HCT116 (cell line): ENCODE measurements at regions not wholly inside any gene's neighbourhood (a gene's known extent, or its start where the extent isn't known, plus 50 kb on each side); places are given as distances from the start of the nearest gene placed in this dataset.
"Not testable (repeated sequence)": the region's sequence is repeated elsewhere in the genome, so short reads cannot be mapped to it uniquely, and the experiment has no call there.

Experiments used
- ATAC-seq: fragments of 200-7000 bp; cut with Tn5 transposase; 2 replicates; pipeline ENCODE4 v1.9.1; 2020; ENCODE audit warnings: mild to moderate bottlenecking, moderate library complexity
- BruUV-seq: library from RNA; stranded (reverse); fragments of 400-500 nt; replicated peaks from 2 replicates; lab custom pipeline; 2021; lab: Mats Ljungman, UMichigan
- CTCF ChIA-PET: fragments of 300-600 bp; sonication (Branson Sonifier 250); formaldehyde crosslinking; loops from one replicate; lab custom pipeline; 2021; ENCODE audit warnings: antibody characterized with exemption; lab: Charles Lee
- POLR2A ChIA-PET: fragments of 300-600, 350-600 bp; sonication (Branson Sonifier 250); formaldehyde crosslinking; loops from one replicate; lab custom pipeline; 2021; ENCODE audit warnings: antibody characterized with exemption; lab: Charles Lee
- RAD21 ChIA-PET, 2 experiments: fragments of 300-600 bp; sonication (Branson Sonifier 250); formaldehyde crosslinking; loops; one replicate each; lab custom pipeline; 2023; ENCODE audit warnings: low total read pairs in 2 of 2; ENCODE audit not compliant: uncharacterized antibody in 2 of 2, unreplicated experiment in 2 of 2, low non-redundant PET in 1 of 2; lab: Charles Lee
- DNase-seq: peaks from one replicate; pipeline ENCODE4 v3.0.0-alpha.2; 2010; ENCODE audit warnings: low read depth, low spot score
- H2AFZ ChIP-seq: fragments of 200-600 bp; shearing (Covaris generic), sonication (generic); 2 replicates; pipeline ENCODE4 v1.6.1; 2017; ENCODE audit warnings: low read depth, mixed run types, mixed read lengths, antibody characterized with exemption, low read length; ENCODE audit not compliant: poor library complexity, severe bottlenecking
- H3K27ac ChIP-seq: 2 replicates; pipeline ENCODE4 v1.5.1; 2012; ENCODE audit warnings: low read depth, low read length
- H3K27me3 ChIP-seq: fragments of 200-600 bp; sonication (generic); 2 replicates; pipeline ENCODE4 v1.6.1; 2016; ENCODE audit warnings: mixed run types, low read length, mixed read lengths; ENCODE audit not compliant: insufficient read depth
- H3K36me3 ChIP-seq, 2 experiments: fragments of 200-500 bp in 1 of 2; fragments of 200-600 bp in 1 of 2; sonication (Bioruptor generic) in 1 of 2; sonication (generic) in 1 of 2; 2 replicates each; pipeline versions ENCODE4 v1.5.1 to v1.6.1; 2014 to 2016; ENCODE audit warnings: low read length in 2 of 2, inconsistent platforms in 1 of 2, mixed read lengths in 1 of 2, mixed run types in 1 of 2; ENCODE audit not compliant: insufficient read depth in 2 of 2, control insufficient read depth in 1 of 2
- H3K4me1 ChIP-seq, 2 experiments: fragments of 200-600 bp in 1 of 2; sonication (generic) in 1 of 2; 2 replicates each; pipeline versions ENCODE4 v1.5.1 to v1.6.1; 2012 to 2017; ENCODE audit warnings: low read length in 2 of 2, inconsistent platforms in 1 of 2, mild to moderate bottlenecking in 1 of 2, mixed read lengths in 1 of 2, mixed run types in 1 of 2, moderate library complexity in 1 of 2; ENCODE audit not compliant: insufficient read depth in 2 of 2, control insufficient read depth in 1 of 2
- H3K4me2 ChIP-seq: fragments of 200-600 bp; sonication (generic); 2 replicates; pipeline ENCODE4 v1.6.1; 2017; ENCODE audit warnings: mixed run types, low read length, mixed read lengths
- H3K4me3 ChIP-seq, 2 experiments: fragments of 200-600 bp in 1 of 2; sonication (generic) in 1 of 2; replicated peaks in 1 of 2; 2 replicates each; pipeline ENCODE4 v1.5.1; 2011 to 2016; ENCODE audit warnings: low read length in 2 of 2, control low read depth in 1 of 2, low read depth in 1 of 2, mild to moderate bottlenecking in 1 of 2, mixed read lengths in 1 of 2, mixed run types in 1 of 2
- H3K79me2 ChIP-seq: fragments of 200-600 bp; sonication (generic); 2 replicates; pipeline ENCODE4 v1.6.1; 2017; ENCODE audit warnings: mild to moderate bottlenecking, mixed run types, low read length, moderate library complexity, mixed read lengths; ENCODE audit not compliant: insufficient read depth
- H3K9ac ChIP-seq: fragments of 200-600 bp; sonication (generic); 2 replicates; pipeline ENCODE4 v1.6.1; 2016; ENCODE audit warnings: low read length, mixed read lengths
- H3K9me2 ChIP-seq: fragments of 200-600 bp; sonication (generic), shearing (Covaris generic); 2 replicates; pipeline ENCODE4 v1.6.1; 2017; ENCODE audit warnings: mixed run types, mild to moderate bottlenecking, moderate library complexity; ENCODE audit not compliant: insufficient read depth
- H3K9me3 ChIP-seq, 2 experiments: fragments of 200-500 bp in 1 of 2; fragments of 200-600 bp in 1 of 2; sonication (Bioruptor generic) in 1 of 2; sonication (generic) in 1 of 2; 2 replicates each; pipeline ENCODE4 v1.6.1; 2014 to 2017; ENCODE audit warnings: low read length in 2 of 2, mixed read lengths in 2 of 2, inconsistent platforms in 1 of 2, low read depth in 1 of 2, mild to moderate bottlenecking in 1 of 2, mixed run types in 1 of 2, moderate library complexity in 1 of 2; ENCODE audit not compliant: control insufficient read depth in 1 of 2, insufficient read depth in 1 of 2
- H4K20me1 ChIP-seq: fragments of 200-600 bp; sonication (generic), shearing (Covaris generic); 2 replicates; pipeline ENCODE4 v1.6.1; 2017; ENCODE audit warnings: mixed run types, mild to moderate bottlenecking, moderate library complexity; ENCODE audit not compliant: insufficient read depth
- ATF3 ChIP-seq: IDR thresholded peaks from 2 replicates; pipeline ENCODE4 v1.6.1; 2012
- CEBPB ChIP-seq: IDR thresholded peaks from 2 replicates; pipeline ENCODE4 v1.6.1; 2012; ENCODE audit warnings: low read depth
- CTCF ChIP-seq, 3 experiments: fragments of 200-600 bp in 1 of 3; sonication (generic) in 1 of 3; IDR thresholded peaks in 2 of 3; conservative IDR thresholded peaks in 1 of 3; 2 replicates each; pipeline ENCODE4 v1.5.1; 2012 to 2017; ENCODE audit warnings: low read depth in 2 of 3, low read length in 2 of 3, antibody characterized with exemption in 1 of 3, borderline replicate concordance in 1 of 3, control low read depth in 1 of 3, mild to moderate bottlenecking in 1 of 3, mixed read lengths in 1 of 3, mixed run types in 1 of 3, moderate library complexity in 1 of 3; ENCODE audit not compliant: insufficient read depth in 1 of 3
- EGR1 ChIP-seq: IDR thresholded peaks from 2 replicates; pipeline ENCODE4 v1.6.1; 2012; ENCODE audit warnings: low read depth
- FOSL1 ChIP-seq: IDR thresholded peaks from 2 replicates; pipeline ENCODE4 v1.6.1; 2012; ENCODE audit warnings: low read depth
- JUND ChIP-seq: IDR thresholded peaks from 2 replicates; pipeline ENCODE4 v1.6.1; 2012
- MAX ChIP-seq: IDR thresholded peaks from 2 replicates; pipeline ENCODE4 v1.6.1; 2012
- POLR2A ChIP-seq: IDR thresholded peaks from 2 replicates; pipeline ENCODE4 v1.7.0; 2011; ENCODE audit warnings: borderline replicate concordance; ENCODE audit not compliant: insufficient read depth, insufficient read length; ENCODE audit errors: extremely low read depth
- POLR2AphosphoS5 ChIP-seq: IDR thresholded peaks from 2 replicates; pipeline ENCODE4 v1.6.1; 2011; ENCODE audit warnings: mild to moderate bottlenecking, low read depth, low read length, moderate library complexity
- RAD21 ChIP-seq: IDR thresholded peaks from 2 replicates; pipeline ENCODE4 v1.6.1; 2012; ENCODE audit warnings: low read depth, mild to moderate bottlenecking
- SIN3A ChIP-seq: IDR thresholded peaks from 2 replicates; pipeline ENCODE4 v1.6.1; 2012; ENCODE audit warnings: low read depth
- SP1 ChIP-seq: IDR thresholded peaks from 2 replicates; pipeline ENCODE4 v1.6.1; 2012; ENCODE audit warnings: low read depth
- TCF7L2 ChIP-seq: IDR thresholded peaks from 2 replicates; pipeline ENCODE4 v1.7.0; 2011; ENCODE audit warnings: borderline replicate concordance, inconsistent platforms; ENCODE audit not compliant: insufficient read depth, insufficient read length; ENCODE audit errors: extremely low read depth
- YY1 ChIP-seq: IDR thresholded peaks from 2 replicates; pipeline ENCODE4 v1.6.1; 2011; ENCODE audit warnings: low read length, low read depth, moderate library complexity, mild to moderate bottlenecking; ENCODE audit not compliant: insufficient replicate concordance; ENCODE audit errors: extremely low read depth
- ZBTB33 ChIP-seq: IDR thresholded peaks from 2 replicates; pipeline ENCODE4 v1.6.1; 2011; ENCODE audit warnings: mild to moderate bottlenecking, low read length, moderate library complexity; ENCODE audit not compliant: insufficient replicate concordance; ENCODE audit errors: extremely low read depth
- ZFX ChIP-seq: fragments of 450-650 bp; IDR thresholded peaks from 2 replicates; pipeline ENCODE4 v1.6.1; 2017
- ZNF274 ChIP-seq: fragments of 200-500 bp; sonication (Bioruptor generic); IDR thresholded peaks from 2 replicates; pipeline ENCODE4 v1.6.1; 2014; ENCODE audit warnings: mild to moderate bottlenecking, low read depth, low read length, inconsistent platforms
- intact Hi-C: fragments of 100-400 bp; cut with micrococcal nuclease; formaldehyde crosslinking; loops from 2 replicates; pipeline ENCODE4 v1.10.0; 2022

- POLR2A ChIA-PET: no interaction called here
- DNase-seq: no peak
- Histone ChIP-seq H3K4me2 (no peak overlapping the region), H3K4me3 (no peak overlapping the region), H3K9me3 (no peaks in the 10 kb centered on the region), H3K9me2 (no peaks in the 10 kb centered on the region), H3K27ac (no peak overlapping the region), H2AFZ (no peak overlapping the region), H3K4me1 (no peaks in the 10 kb centered on the region), H3K36me3 (no peaks in the 10 kb centered on the region), H3K79me2 (no peaks in the 10 kb centered on the region), H4K20me1 (no peaks in the 10 kb centered on the region), H3K9ac (no peak overlapping the region), H3K27me3 (no peaks in the 10 kb centered on the region)
- TF ChIP-seq ZBTB33: no peak
- TF ChIP-seq MAX: no peak
- no peak for TF ChIP-seq ZNF274
- TF ChIP-seq TCF7L2: no peak
- no peak for TF ChIP-seq JUND
- TF ChIP-seq SIN3A: no peak
- TF ChIP-seq FOSL1: no peak
- no peak for TF ChIP-seq CTCF (IDR thresholded peaks at IDR 0.05 in 2 of 3, conservative IDR thresholded peaks at IDR 0.05 in 1 of 3; ENCODE audit: borderline replicate concordance in 1 of 3, insufficient read depth in 1 of 3, low read depth in 2 of 3, low read length in 2 of 3)
- TF ChIP-seq CEBPB: no peak
- TF ChIP-seq YY1: no peak
- TF ChIP-seq RAD21: no peak
- no peak for TF ChIP-seq POLR2AphosphoS5
- no peak for TF ChIP-seq POLR2A
- TF ChIP-seq SP1: no peak
- no peak for TF ChIP-seq ZFX
- TF ChIP-seq EGR1: no peak
- no peak for TF ChIP-seq ATF3
- CTCF ChIA-PET: no interaction called here
- intact Hi-C loops: no loop called here
- RAD21 ChIA-PET: no interaction called here
- BruUV-seq: no TSS peak
- no peak for ATAC-seq
Observed at GRCh38 chr12:91454179-91454578, 271.6 kb upstream of the DCN start.

GRCh38 chr12:91452464-91452863 is 269.8 kb upstream of the DCN start:
- ATAC-seq, H3K27ac ChIP-seq, H3K27me3 ChIP-seq, H3K9me2 ChIP-seq, H3K79me2 ChIP-seq, H4K20me1 ChIP-seq, H3K4me3 ChIP-seq, BruUV-seq, H3K4me1 ChIP-seq, POLR2A ChIA-PET, RAD21 ChIA-PET, DNase-seq, intact Hi-C loops, H2AFZ ChIP-seq, H3K4me2 ChIP-seq, H3K36me3 ChIP-seq, H3K9ac ChIP-seq, H3K9me3 ChIP-seq, CTCF ChIA-PET: not testable (repeated sequence)
